Activated B cell treated with CpG ODN at 0.5 μM for 24 hours (primary cell): ENCODE measurements at regions not wholly inside any gene's neighbourhood (a gene's known extent, or its start where the extent isn't known, plus 50 kb on each side); places are given as distances from the start of the nearest gene placed in this dataset.
"Not testable (repeated sequence)": the region's sequence is repeated elsewhere in the genome, so short reads cannot be mapped to it uniquely, and the experiment has no call there.

Source experiments
- ATAC-seq: fragments of 200-7000 bp; cut with Tn5 transposase; one replicate; pipeline ENCODE4 v1.10.0; 2021; ENCODE audit warnings: low read depth, mild to moderate bottlenecking, moderate library complexity
- CTCF ChIA-PET: fragments of 350-600 bp; sonication (Branson Sonifier 250); formaldehyde crosslinking; loops from one replicate; lab custom pipeline; 2021; ENCODE audit warnings: antibody characterized with exemption; lab: Charles Lee
- POLR2A ChIA-PET: fragments of 350-600 bp; sonication (Branson Sonifier 250); formaldehyde crosslinking; loops from one replicate; lab custom pipeline; 2021; ENCODE audit warnings: antibody characterized with exemption; lab: Charles Lee
- DNase-seq: peaks from one replicate; pipeline ENCODE4 v3.0.0; 2022
- H3K27ac Mint-ChIP-seq: one replicate; pipeline ENCODE4 v1.8.0; 2020; ENCODE audit warnings: mixed read lengths
- H3K27me3 Mint-ChIP-seq: one replicate; pipeline ENCODE4 v1.8.0; 2021; ENCODE audit warnings: mixed read lengths
- H3K36me3 Mint-ChIP-seq: one replicate; pipeline ENCODE4 v1.8.0; 2021; ENCODE audit warnings: low read depth, mixed read lengths
- H3K4me1 Mint-ChIP-seq: one replicate; pipeline ENCODE4 v1.8.0; 2021; ENCODE audit warnings: mixed read lengths
- H3K4me3 Mint-ChIP-seq: one replicate; pipeline ENCODE4 v1.8.0; 2020; ENCODE audit warnings: mild to moderate bottlenecking, mixed read lengths
- H3K9me3 Mint-ChIP-seq: one replicate; pipeline ENCODE4 v1.8.0; 2020; ENCODE audit warnings: mixed read lengths
- CTCF ChIP-seq: fragments of 200-600 bp; IDR thresholded peaks from one replicate; pipeline ENCODE4 v1.8.0; 2022; ENCODE audit warnings: antibody characterized with exemption, mild to moderate bottlenecking
- intact Hi-C: fragments of 100-400 bp; cut with micrococcal nuclease; formaldehyde crosslinking; loops from one replicate; pipeline ENCODE4 v1.15.1; 2024

- POLR2A ChIA-PET: no interaction called here
- CTCF ChIA-PET: no interaction called here
- TF ChIP-seq CTCF: no peak
- Mint-ChIP-seq H3K9me3 (no peaks in the 10 kb centered on the region), H3K27me3 (no peaks in the 10 kb centered on the region), H3K4me3 (no peak overlapping the region), H3K27ac (no peak overlapping the region), H3K36me3 (no peaks in the 10 kb centered on the region), H3K4me1 (no peaks in the 10 kb centered on the region)
- DNase-seq: no peak
- ATAC-seq: no peak
- intact Hi-C loops: no loop called here
Observed at GRCh38 chr12:40439771-40440492, 215.1 kb downstream of the LRRK2 start.

GRCh38 chr12:40444174-40444573 lies 219.4 kb downstream of the LRRK2 start:
- POLR2A ChIA-PET: no interaction called here
- Mint-ChIP-seq H3K9me3 (peaks cover 3% of the 10 kb centered on the region), H3K4me3 (no peak overlapping the region), H3K27ac (no peak overlapping the region), H3K27me3 (no peaks in the 10 kb centered on the region), H3K36me3 (no peaks in the 10 kb centered on the region), H3K4me1 (no peaks in the 10 kb centered on the region)
- no peak for ATAC-seq
- no peak for DNase-seq
- intact Hi-C loops: no loop called here
- TF ChIP-seq CTCF: no peak
- CTCF ChIA-PET: no interaction called here

GRCh38 chr12:40446385-40446784 lies 221.6 kb downstream of the LRRK2 start:
- Mint-ChIP-seq H3K9me3 (peaks cover 3% of the 10 kb centered on the region), H3K27ac (no peak overlapping the region), H3K4me1 (no peaks in the 10 kb centered on the region), H3K27me3 (no peaks in the 10 kb centered on the region), H3K36me3 (no peaks in the 10 kb centered on the region), H3K4me3 (no peak overlapping the region)
- TF ChIP-seq CTCF: no peak
- ChIA-PET POLR2A (no interaction called here), CTCF (interaction anchor here (1.4 kb wide), 1 partner anchor 11 kb away, joined by 6 read pairs; no protein-coding TSS in a partner anchor)
- DNase-seq: no peak
- intact Hi-C loops: no loop called here
- ATAC-seq: no peak

GRCh38 chr12:40448523-40448922 lies 223.7 kb downstream of the LRRK2 start:
- CTCF ChIA-PET, POLR2A ChIA-PET, H3K27ac Mint-ChIP-seq, H3K27me3 Mint-ChIP-seq, intact Hi-C loops, H3K9me3 Mint-ChIP-seq, H3K4me3 Mint-ChIP-seq, ATAC-seq, H3K36me3 Mint-ChIP-seq, H3K4me1 Mint-ChIP-seq, DNase-seq: not testable (repeated sequence)

- CTCF ChIA-PET: no interaction called here
- H3K36me3 Mint-ChIP-seq: no peaks in the 10 kb centered on the region
- POLR2A ChIA-PET: no interaction called here
- peaks cover 3% of the 10 kb centered on the region for H3K9me3 Mint-ChIP-seq
- no peak for DNase-seq
- H3K4me3 Mint-ChIP-seq: no peak overlapping the region
- H3K27me3 Mint-ChIP-seq: peaks cover 7% of the 10 kb centered on the region
- H3K4me1 Mint-ChIP-seq: no peaks in the 10 kb centered on the region
- no peak overlapping the region for H3K27ac Mint-ChIP-seq
- TF ChIP-seq CTCF: no peak
- intact Hi-C loops: no loop called here
- ATAC-seq: no peak
Observed at GRCh38 chr12:40451661-40452060, 226.9 kb downstream of the LRRK2 start.

GRCh38 chr12:40464121-40464520 lies 228.1 kb upstream of the CNTN1 start:
- H3K9me3 Mint-ChIP-seq: peaks cover 4% of the 10 kb centered on the region
- ATAC-seq (no peak), DNase-seq (no peak)
- CTCF ChIA-PET: no interaction called here
- H3K27me3 Mint-ChIP-seq: peaks cover 4% of the 10 kb centered on the region
- no peak overlapping the region for H3K27ac Mint-ChIP-seq
- intact Hi-C loops: no loop called here
- TF ChIP-seq CTCF: no peak
- no peak overlapping the region for H3K4me3 Mint-ChIP-seq
- H3K4me1 Mint-ChIP-seq: no peaks in the 10 kb centered on the region
- H3K36me3 Mint-ChIP-seq: no peaks in the 10 kb centered on the region
- POLR2A ChIA-PET: no interaction called here
